ENCODE measurements at regions not wholly inside any gene's neighbourhood (a gene's known extent, or its start where the extent isn't known, plus 50 kb on each side); places are given as distances from the start of the nearest gene placed in this dataset.

GRCh38 chr3:43783987-43784639 lies 93.4 kb downstream of the ABHD5 start:
- DNase-seq, result no peak

- DNase-seq, result no peak
Measured at GRCh38 chr3:43784640-43785011, 93.9 kb downstream of the ABHD5 start.

- DNase-seq, result no peak
Measured at GRCh38 chr3:43785551-43785950, 94.8 kb downstream of the ABHD5 start.

GRCh38 chr3:43786102-43786501 lies 95.4 kb downstream of the ABHD5 start:
- DNase-seq, result no peak

- no peak for DNase-seq
Measured at GRCh38 chr3:43786526-43787305, 96.0 kb downstream of the ABHD5 start.

- DNase-seq, result no peak
Measured at GRCh38 chr3:43787330-43787729, 96.6 kb downstream of the ABHD5 start.

GRCh38 chr3:43789028-43789427 lies 98.3 kb downstream of the ABHD5 start:
- no peak for DNase-seq

- DNase-seq, result no peak
Measured at GRCh38 chr3:43790060-43790459, 99.3 kb downstream of the ABHD5 start.

GRCh38 chr3:43790476-43790875 lies 99.7 kb downstream of the ABHD5 start:
- no peak for DNase-seq

- DNase-seq, result no peak
Measured at GRCh38 chr3:43791246-43791645, 100.5 kb downstream of the ABHD5 start.

- DNase-seq, result no peak
Measured at GRCh38 chr3:43792904-43793303, 102.2 kb downstream of the ABHD5 start.

GRCh38 chr3:43793648-43794372 lies 103.1 kb downstream of the ABHD5 start:
- DNase-seq, result no peak

- DNase-seq, result no peak
Measured at GRCh38 chr3:43794776-43795175, 104.0 kb downstream of the ABHD5 start.

GRCh38 chr3:43795491-43795890 lies 104.8 kb downstream of the ABHD5 start:
- no peak for DNase-seq

- no peak for DNase-seq
Measured at GRCh38 chr3:43796041-43796596, 105.4 kb downstream of the ABHD5 start.

GRCh38 chr3:43797794-43798193 lies 107.1 kb downstream of the ABHD5 start:
- DNase-seq, result no peak

GRCh38 chr3:43810797-43811196 lies 120.1 kb downstream of the ABHD5 start:
- DNase-seq, result no peak

GRCh38 chr3:43814461-43814860 lies 123.7 kb downstream of the ABHD5 start:
- no peak for DNase-seq

- DNase-seq, result no peak
Measured at GRCh38 chr3:43816372-43816771, 125.6 kb downstream of the ABHD5 start.

- no peak for DNase-seq
Measured at GRCh38 chr3:43817064-43817463, 126.3 kb downstream of the ABHD5 start.

GRCh38 chr3:43817825-43818224 lies 127.1 kb downstream of the ABHD5 start:
- DNase-seq, result no peak

- no peak for DNase-seq
Measured at GRCh38 chr3:43818229-43818628, 127.5 kb downstream of the ABHD5 start.

GRCh38 chr3:43838009-43838758 lies 147.4 kb downstream of the ABHD5 start:
- no peak for DNase-seq
